Stimulated activated naive CD4-positive, alpha-beta T cell (primary cell): ENCODE measurements at regions not wholly inside any gene's neighbourhood (a gene's known extent, or its start where the extent isn't known, plus 50 kb on each side); places are given as distances from the start of the nearest gene placed in this dataset.
A peak's percentile ranks its signal among the peaks of the same experiment; 100 is the strongest.

Source experiments
- DNase-seq, 6 experiments: peaks; one replicate each; lab custom pipeline; 2025; lab: John Stamatoyannopoulos, UW

- DNase-seq = peak in 3 of 6 experiments; percentile 7 to 11 (median 10)
Observed at GRCh38 chr4:184968366-184968765, 49.9 kb upstream of the HELT start.
